Gastroesophageal sphincter (tissue), 3 donors: ENCODE measurements at regions not wholly inside any gene's neighbourhood (a gene's known extent, or its start where the extent isn't known, plus 50 kb on each side); places are given as distances from the start of the nearest gene placed in this dataset.

Source experiments
- CTCF ChIP-seq, 4 experiments: fragments of 200-600 bp in 2 of 4; fragments of 450-650 bp in 2 of 4; sonication (generic) in 1 of 4; IDR thresholded peaks; one replicate each; pipeline ENCODE4 v1.5.1; 2017 to 2019; ENCODE audit warnings: antibody characterized with exemption in 4 of 4, mild to moderate bottlenecking in 2 of 4, moderate library complexity in 2 of 4
- POLR2A ChIP-seq, 2 donors: fragments of 450-650 bp; IDR thresholded peaks; one replicate each; pipeline ENCODE4 v1.6.1; 2017; ENCODE audit warnings: antibody characterized with exemption in 2 of 2, mild to moderate bottlenecking in 2 of 2, moderate library complexity in 1 of 2
- POLR2AphosphoS5 ChIP-seq: sonication (generic); formaldehyde crosslinking; IDR thresholded peaks from one replicate; pipeline ENCODE4 v1.6.1; 2017; ENCODE audit warnings: antibody characterized with exemption

- TF ChIP-seq CTCF (IDR thresholded peaks at IDR 0.05), result no peak
- no peak for TF ChIP-seq POLR2A (IDR thresholded peaks at IDR 0.05)
- no peak for TF ChIP-seq POLR2AphosphoS5
Observed at GRCh38 chr7:82629583-82629982, 186.0 kb upstream of the CACNA2D1 start.
